TTC549 (cell line): ENCODE measurements at regions not wholly inside any gene's neighbourhood (a gene's known extent, or its start where the extent isn't known, plus 50 kb on each side); places are given as distances from the start of the nearest gene placed in this dataset.

Experiments used
- FAIRE-seq: peaks from 2 replicates; lab custom pipeline; 2012; peaks lifted over from hg19 to GRCh38; lab: Jason Lieb, UNC

DNA sequence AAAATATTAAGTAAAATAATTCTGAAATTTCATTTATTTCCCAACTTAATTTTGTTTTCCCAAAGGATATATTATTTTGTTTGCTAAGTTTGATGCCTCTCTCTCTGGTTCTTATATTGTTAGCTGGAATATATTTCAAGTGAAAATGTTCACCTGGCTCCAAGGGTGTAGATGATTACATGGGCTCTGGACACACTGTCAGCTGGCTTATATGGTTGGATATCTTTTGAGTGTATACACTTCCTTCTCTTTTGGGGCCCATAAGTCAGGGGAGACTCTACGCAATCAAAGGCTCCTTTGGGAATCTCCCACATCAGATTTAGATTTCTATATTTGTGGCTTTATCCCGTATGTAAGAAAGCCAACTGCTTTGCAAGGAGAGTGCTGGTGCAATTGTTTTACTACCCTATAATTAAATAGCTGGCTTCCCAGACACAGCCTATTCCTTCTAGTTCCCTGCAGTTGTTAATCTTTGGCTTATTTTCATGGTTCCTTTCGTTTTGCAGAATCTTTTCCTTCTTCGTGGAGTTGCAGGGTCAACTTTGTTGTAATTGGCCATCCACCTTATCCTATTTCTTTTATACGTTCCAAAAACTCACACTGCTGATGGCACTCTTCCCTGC is 225.7 kb downstream of the DPH6 start:
- FAIRE-seq: peak; percentile 25

DNA sequence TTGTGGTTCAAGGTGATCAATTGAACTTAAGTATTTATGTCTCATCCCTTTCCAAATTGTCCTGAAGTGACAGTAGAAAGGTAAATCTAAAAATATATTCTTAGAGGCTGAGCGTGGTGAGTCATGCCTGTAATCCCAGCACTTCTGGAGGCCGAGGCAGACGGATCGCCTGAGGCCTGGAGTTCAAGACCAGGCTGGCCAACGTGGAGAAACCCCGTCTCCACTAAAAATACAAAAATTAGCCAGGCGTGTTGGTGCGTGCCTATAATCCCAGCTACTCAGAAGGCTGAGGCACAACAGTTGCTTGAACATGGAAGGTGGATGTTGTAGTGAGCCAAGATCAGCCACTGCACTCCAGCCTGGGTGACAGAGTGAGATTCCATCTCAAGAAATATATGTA is 226.6 kb downstream of the DPH6 start:
- FAIRE-seq: no peak

DNA sequence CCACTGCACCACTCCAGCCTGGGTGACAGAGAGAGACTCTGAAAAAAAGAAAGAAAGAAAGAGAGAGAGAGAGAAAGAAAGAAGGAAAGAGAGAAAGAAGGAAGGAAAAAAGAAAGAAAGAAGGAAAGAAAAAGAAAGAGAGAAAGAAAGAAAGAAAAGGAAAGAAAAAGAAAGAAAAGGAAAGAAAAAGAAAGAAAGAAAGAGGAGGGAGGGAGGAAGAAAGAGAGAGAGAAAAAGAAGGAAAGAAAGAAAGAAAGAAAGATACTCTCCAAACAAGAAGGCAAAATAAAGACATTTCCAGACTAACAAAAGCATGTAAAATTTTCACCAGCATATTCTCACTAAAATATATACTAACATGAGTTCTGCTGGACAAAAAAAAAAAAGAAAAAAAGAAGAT is 228.7 kb downstream of the DPH6 start:
- FAIRE-seq: no peak

DNA sequence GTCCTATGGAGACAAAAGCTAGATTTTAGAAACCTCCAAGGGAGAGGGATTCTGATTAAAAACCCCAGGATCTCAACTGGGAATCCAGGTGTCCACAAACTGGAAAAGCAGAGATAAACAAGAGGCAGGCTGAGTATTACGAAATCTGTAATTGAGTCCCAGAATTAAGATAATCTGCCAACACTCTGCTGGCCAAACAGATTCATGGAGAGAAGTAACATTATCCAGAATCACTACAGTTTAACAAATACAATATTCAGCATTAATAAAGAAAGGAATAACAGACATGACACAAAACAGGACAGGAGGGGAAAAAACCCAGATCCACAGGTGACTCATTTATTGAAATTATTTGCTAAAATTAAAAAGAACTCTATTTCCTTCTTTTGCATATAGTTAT is 227.2 kb upstream of the NANOGP8 start:
- peak; percentile 23 for FAIRE-seq

DNA sequence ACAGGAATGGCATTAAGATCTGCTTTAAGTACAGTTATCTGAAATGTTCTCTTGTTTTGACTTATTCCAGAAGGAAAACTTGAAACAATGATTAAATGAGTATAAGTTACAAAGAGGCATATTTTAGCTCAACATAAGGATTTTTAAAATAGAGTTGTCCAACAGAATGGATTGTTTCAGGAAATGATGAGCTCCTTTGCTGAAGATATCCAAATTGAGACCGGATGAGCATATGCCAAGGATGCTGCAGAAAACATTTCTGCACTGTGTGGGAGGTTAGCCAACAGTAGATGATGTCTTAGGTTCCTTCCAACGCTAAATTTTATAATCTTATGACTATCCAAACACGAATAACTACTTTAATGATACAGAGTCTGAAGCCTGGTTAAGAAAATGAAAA is 226.5 kb upstream of the NANOGP8 start:
- no peak for FAIRE-seq

DNA sequence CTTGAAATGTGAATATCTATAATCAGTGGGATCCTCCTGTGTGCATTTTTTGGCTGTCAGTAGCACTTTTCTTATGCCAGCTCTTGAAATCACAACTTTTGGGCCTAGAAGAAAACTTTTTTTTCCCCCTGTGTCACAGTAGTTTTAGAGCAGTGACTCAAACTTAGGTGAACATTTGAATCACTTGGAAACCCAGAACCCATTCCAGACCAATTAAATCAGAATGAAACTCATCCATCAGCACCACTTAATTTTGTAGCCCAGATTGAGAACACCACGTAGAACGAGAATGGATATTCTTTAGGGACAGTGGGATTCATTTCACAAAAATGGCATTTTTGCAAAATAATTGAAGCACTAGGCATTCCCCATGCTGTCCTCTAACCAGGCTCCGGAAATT is 224.8 kb upstream of the NANOGP8 start:
- FAIRE-seq: peak; percentile 91

DNA sequence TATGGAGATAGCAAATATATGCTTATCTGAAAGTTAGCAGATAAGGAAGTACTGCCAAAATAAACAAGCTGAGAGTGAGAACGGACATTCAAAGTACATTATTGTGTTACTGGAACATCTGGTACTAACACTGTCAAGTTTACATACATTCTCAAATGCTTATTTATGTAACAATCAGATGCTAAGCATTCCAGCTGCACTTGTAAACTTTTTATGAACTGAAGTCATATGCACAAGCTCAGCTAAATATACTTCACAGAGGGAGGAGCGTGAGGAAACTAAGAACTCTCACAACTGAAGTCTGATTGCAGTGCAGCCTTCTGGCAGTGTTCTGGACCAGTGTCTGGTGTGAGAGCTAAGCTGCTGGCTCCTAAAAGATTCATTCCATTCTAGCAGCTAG is 223.7 kb upstream of the NANOGP8 start:
- FAIRE-seq: peak; percentile 99

DNA sequence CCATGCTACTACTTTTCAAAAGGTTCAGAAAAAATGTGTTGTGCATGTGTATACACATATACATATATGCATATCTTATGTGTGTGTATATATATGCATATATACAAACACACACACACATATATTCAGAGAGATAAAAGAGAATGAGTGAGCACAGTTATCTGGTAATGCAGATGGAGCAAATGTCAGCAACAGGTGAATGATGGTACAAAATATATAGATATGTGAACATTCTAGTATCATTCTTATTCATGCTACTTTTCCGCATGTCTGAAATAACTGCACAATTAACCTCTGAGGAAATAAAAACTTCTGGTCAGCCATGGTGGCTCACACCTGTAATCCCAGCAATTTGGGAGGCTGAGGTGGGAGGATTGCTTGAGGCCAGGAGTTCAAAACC is 222.6 kb upstream of the NANOGP8 start:
- FAIRE-seq: no peak

DNA sequence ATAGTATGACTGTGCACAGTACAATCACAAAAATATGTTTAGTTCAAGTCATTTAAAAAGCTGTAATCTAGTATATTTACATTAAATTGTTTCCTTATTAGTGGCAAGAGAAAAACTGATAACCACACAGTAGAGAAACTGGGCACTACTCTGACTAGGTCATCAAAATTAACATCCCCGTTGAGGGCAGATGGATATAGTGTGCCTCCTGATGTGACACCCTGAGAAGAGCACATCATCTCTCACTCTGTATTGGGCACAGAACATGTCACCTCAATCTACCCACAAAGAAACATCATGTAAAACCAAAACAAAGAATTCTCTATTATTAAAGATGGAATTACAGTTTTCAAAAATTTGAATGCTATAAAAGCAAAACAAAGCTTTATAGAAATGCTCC is 221.9 kb upstream of the NANOGP8 start:
- no peak for FAIRE-seq

DNA sequence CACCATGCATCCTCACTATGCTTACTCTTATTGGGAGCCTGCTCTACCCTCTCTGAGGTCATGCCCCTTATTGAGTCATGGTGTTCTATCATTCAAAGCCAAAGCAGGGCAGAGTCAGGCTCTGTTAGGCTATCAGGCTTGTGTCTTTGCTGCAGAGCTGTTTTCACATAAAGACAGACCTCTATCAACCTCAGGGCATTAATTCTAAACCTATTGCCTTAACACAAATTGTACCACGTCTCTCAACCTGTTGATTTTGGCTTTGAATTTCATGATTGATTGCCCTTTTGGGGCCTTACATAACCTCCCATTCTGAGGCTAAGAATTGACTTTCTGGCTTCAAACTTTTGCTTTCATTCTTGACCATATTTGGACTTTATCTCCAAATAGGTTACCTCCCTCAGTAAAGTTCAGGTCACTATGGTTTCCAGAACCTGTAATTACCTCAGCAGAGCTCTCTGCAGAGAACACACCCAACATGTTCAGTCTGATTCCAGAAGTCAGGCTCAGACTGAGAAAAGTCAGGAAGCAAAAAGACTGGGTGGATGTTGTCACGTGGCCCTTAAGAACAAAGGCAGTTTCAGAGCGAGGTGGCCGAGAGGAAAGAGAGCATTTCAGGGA is 221.4 kb upstream of the NANOGP8 start:
- FAIRE-seq: peak; percentile 99

DNA sequence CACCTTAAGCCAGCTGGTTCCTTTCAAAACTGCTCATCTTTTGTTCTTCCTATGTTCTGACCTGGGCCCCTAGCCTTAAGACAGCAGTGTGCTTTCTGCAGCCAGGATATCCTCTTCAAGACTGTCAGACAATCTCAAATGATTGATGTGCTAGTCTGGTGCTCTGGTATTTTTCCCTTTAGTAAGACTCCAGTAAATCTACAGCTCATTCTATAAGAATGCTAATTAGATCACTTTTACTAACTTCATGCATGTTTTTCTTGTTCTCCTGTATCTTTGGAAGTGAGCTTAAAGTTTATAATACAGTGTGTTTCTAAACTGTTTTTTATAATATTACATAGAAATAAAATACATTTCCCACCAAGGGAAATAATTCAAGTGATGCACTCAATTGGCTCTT is 220.9 kb upstream of the NANOGP8 start:
- FAIRE-seq: no peak

DNA sequence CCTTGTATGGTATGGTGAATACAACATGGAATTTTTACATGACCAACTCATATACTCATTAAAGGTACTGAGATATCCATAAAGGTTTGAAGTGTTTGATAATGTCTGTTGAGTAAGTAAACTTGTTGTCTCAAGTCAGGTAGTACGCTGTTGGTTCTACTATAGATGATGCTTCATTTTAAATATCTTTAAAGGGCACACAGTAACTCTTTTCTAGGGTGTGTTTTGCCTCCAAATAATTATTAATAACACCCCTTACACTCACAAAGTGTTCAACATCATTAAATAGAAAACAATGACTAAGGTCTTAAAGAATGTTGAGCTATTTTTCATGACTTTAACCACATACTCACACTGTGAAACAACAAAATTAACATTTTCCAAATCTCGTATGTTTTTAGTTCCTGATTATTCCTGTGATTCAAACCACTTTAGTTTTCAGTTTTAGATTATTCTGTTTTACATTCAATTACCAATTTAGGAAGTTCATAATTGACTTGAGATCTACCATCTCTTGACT is 220.0 kb upstream of the NANOGP8 start:
- FAIRE-seq: no peak

DNA sequence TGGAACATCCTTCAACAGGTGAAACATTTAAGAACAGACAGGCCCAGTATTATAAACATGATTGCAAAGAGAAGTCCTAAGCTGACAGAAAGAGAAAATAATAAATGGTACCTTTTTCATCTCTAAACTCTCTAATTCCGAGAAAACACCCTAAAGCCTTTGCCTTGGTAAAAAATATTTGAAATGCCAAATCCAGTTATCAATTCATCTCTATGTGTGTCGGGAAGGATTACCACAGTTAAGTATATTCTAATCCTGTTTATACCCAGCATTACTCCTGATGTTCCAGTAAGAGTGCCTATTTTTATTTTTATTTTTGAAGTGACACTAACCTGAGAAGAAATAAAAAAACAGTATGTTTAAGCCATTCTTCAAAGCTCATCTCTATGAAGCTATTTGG is 219.3 kb upstream of the NANOGP8 start:
- no peak for FAIRE-seq

DNA sequence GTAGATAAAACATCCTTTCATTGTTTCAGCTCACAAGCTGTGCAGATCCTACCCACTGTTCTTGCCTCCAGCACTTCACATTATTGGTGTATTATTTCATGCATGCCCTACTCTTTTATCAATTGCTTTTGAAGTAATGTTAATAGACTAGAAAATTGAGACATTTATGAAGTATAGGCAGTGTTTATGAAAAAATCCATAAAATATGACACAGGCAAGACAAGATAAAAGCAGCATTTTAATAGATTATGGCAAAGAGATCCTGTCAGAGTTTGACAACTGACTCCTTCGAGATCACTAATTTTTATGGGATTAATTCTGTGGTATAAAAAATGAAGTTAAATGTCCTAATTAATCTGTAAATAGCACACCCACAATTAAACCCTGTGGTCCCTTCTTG is 217.2 kb upstream of the NANOGP8 start:
- FAIRE-seq: no peak

DNA sequence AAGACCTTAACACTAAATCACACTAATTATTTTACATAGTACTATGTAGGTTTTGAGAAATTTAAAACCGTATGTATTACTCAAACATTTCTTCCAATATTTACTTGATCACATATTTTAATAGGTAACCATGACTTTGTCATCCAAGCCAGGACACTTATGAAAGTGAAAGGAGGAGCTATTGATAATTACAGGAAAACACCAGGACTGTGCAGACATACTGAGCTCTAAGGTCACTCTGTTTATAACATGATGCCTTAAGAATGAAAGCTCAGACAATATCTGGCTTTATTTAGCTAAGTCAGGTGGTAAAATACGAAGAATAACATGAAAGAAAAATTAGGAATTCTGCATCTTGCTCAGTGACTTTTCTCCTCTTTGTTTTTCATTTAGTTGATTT is 216.0 kb upstream of the NANOGP8 start:
- FAIRE-seq: peak; percentile 36

DNA sequence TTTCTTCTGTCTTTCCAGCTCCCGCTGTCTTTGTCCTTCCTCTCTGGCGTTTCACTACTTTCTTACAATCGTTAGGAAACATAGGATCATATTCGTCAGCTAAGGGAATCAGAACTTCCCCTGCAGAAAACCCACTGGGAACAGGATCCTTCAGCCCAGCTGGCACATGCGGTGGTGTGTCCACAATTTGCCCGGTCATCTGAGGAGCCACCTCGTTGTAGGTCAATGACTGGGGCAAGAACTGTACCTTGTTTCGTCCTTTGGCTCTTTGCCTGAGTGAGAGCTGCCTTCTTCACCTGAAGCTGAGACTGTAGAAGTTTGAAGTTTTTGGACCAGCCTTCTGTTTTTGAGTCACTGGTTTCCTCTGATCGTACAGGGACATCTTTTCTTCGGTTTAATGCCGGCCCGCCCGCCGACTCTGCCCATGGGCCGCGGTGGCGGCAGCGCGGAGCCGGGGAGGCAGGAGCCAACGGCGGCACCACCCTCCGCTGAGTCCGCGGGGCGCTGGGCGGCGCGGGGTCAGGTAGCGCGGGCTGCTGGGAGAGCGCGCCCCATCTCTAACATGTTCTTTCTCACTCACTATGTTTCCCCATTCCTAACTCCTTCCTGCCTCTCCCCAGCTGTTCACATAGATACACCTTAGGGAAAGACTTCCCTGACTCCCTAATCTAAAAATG is 214.1 kb upstream of the NANOGP8 start:
- no peak for FAIRE-seq

DNA sequence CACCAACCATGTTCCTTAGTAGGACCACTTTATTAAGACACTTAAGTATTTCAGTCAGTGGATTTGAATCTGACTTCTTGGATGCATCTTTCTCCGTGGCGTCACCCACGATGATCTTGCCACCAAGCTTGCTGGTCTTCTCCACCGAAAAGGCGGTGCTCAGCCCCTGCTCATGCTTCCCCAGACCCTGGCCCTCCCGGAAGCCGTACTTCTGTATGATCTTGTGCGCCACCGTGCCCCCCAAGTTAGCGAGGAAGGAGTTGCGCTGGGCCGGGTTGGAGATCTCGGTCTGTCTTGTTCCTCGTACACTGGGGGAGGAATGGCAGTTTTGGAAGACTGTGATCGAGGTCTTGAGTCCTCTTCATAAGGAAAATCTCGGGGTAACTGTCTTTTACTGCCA is 213.4 kb upstream of the NANOGP8 start:
- no peak for FAIRE-seq

DNA sequence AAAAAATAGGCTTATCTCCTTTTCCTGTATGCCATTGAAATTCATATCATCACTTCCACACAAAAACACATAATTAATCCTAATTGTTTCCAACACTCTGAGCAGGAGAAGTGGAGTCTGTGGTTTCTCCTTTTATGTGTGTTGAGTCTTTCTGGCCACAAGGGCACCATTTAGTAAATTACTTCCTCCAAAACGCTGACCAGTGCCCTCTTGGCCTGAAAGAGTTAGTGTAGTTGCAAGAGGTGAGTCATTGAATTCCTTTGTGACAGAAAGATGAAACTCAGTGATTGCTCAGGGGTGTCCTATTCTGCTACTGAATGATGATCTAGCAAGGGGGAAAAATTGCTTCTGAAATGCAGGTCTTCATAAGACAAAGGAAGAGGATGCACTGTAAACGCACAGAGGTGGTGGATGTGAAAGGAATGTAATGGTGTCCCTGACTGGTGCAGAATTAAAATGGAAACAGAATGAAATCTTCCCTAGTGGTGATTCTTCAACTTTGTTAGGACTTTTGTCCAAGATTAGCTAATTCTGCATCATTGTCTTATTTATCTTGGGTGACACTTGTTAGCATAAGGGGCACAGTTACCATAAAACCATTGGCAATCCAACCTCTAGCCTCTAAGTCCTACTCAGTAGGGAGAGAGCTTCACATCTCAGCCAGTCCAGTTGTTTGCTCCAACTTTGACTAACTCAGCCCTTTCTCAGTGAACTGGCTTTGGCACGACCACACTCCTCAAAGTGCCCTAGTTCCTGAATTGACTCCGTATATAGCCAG is 208.4 kb upstream of the NANOGP8 start:
- FAIRE-seq: peak; percentile 98

DNA sequence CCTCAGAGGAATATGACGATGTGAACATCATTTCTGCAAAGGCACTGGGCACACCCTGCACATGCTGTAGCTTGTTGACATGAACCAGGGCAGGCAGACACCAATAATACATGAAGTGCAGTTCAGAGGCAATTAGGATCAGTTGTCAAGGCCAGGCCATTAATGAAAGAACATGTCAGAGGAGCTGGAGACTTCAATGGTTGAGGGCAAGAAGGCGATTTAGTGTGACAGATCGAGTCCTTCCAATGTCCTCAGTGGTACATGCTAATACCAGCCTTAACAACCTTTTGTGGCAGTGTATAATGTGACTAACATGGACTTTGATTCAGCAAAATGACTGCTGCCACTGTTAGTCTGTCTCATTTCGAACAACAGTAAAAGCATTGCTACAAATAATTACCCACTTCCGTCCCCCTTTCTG is 205.2 kb upstream of the NANOGP8 start:
- FAIRE-seq: no peak

DNA sequence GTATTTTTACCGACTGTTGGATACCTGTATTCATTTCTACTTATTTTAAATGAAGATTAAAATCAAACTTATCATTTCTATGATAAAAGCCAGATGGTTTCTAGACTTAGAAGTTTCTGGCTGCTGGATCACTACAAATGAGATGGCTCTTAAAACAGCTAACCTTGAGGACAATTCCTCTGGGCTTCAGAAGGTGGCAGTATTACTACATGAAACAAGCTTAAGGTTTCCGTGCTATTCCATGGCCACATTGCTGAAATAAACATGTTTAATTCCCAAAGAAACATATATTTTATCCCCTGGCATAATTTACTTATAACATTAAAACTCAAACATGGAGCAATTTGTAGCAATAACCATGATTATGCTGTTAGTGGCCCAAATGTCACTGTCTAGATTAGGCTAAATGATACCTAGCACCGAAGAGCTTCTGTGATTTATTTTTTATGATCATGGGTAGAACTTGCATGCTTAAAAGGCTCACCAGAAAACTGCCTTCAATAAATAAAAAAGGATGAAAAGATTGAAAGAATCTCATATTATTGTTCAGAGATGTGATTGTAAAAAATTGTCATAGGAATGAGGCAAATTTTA is 204.0 kb upstream of the NANOGP8 start:
- FAIRE-seq: peak; percentile 97

DNA sequence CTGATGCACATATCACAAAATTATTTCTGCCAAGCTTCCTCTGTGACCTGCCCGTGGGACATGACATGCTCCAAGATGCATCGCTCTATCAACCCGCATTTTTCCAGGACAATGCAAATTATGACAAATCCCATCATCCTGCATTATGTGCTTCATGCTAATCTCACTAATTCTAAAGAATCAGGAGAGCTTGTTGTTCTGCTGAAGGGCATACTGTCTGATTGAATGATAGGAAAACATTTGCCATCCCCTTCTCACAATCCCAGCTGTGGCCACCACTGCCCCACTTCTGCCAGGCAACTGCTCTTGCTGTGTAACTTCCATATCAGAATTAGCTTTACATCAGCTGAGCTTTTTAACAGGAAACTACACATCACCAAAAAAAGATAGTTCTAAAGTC is 203.5 kb upstream of the NANOGP8 start:
- FAIRE-seq: no peak

DNA sequence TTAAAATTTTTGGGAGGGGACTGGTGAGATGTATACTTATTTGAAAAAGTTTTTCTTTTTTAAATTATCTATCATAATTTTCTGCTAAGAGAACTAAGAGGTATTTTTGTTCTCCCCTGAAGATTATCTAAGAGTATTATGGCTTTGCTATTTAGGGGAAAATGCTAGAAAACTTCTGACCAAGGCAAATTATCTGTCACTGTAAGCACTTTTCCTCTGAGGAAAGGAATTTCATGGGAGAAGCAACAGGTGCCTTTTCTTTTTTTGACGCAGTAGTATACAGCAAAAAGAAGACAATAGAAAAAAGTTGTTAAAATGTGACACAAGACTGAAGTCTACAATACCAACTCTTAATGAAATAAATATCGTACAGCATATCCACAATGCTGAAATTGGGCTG is 201.6 kb upstream of the NANOGP8 start:
- no peak for FAIRE-seq
